HG03439 (cell line): ENCODE measurements at regions not wholly inside any gene's neighbourhood (a gene's known extent, or its start where the extent isn't known, plus 50 kb on each side); places are given as distances from the start of the nearest gene placed in this dataset.
"Not testable (repeated sequence)": the region's sequence is repeated elsewhere in the genome, so short reads cannot be mapped to it uniquely, and the experiment has no call there.

Experiments used
- ATAC-seq: cut with Tn5 transposase; IDR thresholded peaks from one replicate; pipeline ENCODE4 v1.9.1; 2021; ENCODE audit warnings: mild to moderate bottlenecking, moderate library complexity; ENCODE audit not compliant: unreplicated experiment

GRCh38 chr3:17915341-17915740 lies 172.9 kb upstream of the TBC1D5 start:
- ATAC-seq = no peak

DNA sequence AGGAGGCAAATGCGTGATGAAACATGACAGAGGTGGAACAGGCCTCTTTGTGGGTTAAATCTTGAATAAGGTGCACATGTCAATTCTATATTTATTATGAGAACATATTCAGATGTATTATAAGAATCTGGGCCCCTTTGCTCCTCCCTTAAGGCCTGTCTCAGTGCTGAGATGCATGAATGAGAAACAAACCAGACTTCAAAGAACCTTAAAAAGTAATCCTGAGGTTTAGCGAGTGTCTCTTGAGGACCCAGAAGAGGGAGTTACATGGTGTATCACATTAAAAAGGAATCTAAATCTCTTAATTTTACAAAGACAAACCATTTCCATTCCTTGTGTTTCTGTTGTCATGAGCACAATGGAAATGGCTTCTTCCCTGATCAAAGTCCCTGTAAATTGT lies 170.9 kb upstream of the TBC1D5 start:
- ATAC-seq = no peak

DNA sequence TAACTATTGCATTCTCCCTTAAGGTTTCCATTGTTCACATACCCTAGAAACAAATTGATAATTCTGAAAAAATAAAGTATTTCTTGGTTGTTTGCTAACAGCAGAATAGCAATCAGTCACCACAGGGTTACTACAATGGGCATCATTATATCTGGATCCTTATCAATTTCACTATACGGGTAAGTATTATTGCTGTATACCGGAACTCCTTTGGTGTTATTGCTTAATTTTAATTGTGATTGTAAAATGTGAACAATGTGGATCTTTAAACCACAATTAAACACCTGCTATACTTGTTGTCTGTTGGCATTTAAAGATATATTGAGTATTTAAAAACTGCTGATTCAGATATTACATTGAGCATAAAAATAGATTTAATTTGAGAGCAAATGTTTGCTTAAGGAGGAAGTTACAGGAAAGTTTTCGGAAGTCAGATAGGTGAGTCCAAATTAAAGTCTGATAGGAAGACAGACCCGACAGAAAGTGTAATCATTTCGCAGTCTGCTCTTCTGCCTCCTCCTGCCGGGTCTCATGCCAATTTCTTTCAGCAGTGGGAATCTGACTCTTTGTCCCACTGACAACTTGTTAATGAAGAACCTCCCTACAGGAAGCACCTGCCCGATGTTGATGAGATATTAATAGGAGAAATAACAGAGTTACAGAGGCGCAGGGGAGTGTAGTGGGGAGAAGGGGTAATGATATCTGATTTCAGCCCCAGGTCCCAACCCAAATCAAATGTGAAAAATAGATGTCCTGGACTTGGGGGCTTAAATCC lies 169.7 kb upstream of the TBC1D5 start:
- no peak for ATAC-seq

DNA sequence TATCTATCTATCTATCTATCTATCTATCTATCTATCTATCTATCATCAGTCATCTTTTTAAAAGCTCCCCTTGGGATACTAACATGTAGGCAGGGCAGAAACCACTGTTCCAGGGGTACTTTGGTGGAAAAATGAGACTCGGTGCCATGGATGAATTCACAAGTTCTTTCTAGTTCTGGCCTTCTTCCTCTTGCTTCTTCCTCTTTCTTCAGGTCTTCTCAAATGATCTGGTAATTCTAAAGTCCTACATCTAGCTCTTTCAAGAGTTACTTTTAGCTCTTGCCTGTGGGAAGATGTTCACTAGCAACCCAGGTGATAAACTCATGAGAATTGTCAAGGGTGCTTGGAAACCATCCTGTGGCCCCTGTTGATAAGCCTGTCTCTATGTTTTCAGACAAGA lies 168.5 kb upstream of the TBC1D5 start:
- no peak for ATAC-seq

GRCh38 chr3:17909714-17910113 lies 167.3 kb upstream of the TBC1D5 start:
- ATAC-seq = no peak

GRCh38 chr3:17908399-17909191 lies 166.2 kb upstream of the TBC1D5 start:
- no peak for ATAC-seq

DNA sequence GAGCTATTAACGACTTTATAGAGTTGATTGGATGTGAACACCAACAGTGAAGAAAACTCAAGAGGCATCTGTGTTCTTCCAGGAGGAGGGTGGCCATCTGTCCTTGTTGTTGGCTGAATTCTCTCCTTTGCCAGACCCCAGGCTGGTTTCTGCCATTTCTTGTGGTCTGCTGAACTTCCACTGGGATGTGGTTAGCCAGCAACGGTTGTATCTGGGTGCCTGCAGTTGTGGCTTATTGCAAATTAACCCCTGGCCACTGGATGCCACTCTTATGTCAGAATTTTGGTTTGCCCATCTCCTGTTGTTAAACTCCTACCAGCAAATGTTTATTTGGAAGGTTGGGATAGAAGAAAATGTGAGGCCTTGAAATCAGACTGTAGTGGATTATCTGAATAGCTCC lies 163.6 kb upstream of the TBC1D5 start:
- ATAC-seq = no peak

GRCh38 chr3:17901893-17902292 lies 159.5 kb upstream of the TBC1D5 start:
- ATAC-seq = no peak

DNA sequence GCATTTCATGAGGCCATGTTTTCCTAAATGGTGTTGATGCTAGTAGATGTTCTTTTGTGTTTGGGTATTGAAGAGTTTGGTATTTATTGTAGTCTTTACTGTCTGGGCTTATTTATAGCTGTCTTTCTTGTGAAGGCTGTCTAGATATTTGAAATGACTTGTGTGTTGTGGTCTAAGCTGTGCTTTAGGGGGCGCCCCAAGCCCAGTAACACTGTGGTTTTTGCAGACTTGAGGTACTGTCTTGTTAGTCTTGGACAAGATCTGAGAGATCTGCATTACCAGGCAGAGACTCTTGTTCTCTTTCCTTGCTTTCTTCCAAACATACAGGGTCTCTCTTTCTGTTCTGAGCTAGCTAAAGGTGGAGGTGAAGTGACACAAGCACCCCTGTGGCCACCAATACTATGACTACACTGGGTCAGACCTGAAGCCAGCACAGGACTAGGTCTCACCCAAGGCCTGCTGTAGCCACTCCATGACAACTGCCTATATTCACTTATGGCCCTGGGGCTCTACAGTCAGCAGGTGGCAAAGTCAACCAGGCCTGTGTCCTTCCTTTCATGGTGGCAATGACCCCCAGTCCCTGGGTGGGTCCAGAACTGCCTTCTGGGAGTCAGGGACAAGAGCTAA lies 152.1 kb upstream of the TBC1D5 start:
- no peak for ATAC-seq

GRCh38 chr3:17891139-17891856 lies 148.9 kb upstream of the TBC1D5 start:
- ATAC-seq = no peak

GRCh38 chr3:17885986-17886385 lies 143.6 kb upstream of the TBC1D5 start:
- ATAC-seq = no peak

DNA sequence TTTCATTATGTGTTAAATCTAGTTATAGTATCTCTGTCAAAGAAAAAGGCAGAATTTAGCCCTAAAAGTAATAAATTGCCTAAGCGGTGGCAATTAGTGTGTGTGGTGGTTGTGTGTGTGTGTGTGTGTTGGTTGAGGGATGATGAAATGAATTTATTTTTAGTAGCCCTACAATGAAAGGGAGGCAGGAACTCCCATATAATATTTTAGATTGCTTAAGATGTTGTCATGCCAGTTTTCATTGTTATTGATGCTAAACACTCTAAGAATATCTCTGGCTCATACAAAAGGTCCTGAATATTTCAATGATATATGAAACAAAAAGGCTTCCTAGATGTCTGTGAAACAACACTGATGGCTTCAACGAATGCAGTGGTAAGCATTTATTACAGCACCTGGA lies 140.6 kb upstream of the TBC1D5 start:
- no peak for ATAC-seq

DNA sequence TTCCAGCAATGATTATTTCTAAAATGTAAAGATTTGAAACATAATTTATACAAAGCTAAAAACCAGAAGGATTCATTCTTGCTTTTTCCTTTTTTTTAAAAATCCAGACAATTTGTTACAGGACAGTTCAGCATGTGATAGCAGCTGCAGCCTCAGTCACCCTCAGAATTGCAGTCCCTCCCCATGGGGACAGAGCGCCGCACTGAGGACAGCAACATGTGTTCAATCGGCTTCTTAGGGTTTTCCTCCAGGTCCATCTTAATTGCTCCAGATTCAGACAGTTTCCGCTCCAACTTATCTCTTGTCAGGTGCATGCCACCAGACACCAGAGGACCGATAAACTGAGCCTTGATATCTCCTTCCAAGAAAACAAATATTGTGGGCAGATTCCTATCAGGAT lies 134.9 kb upstream of the TBC1D5 start:
- ATAC-seq = no peak

GRCh38 chr3:17874636-17875035 lies 132.2 kb upstream of the TBC1D5 start:
- no peak for ATAC-seq

GRCh38 chr3:17872457-17872856 lies 130.0 kb upstream of the TBC1D5 start:
- ATAC-seq = no peak

DNA sequence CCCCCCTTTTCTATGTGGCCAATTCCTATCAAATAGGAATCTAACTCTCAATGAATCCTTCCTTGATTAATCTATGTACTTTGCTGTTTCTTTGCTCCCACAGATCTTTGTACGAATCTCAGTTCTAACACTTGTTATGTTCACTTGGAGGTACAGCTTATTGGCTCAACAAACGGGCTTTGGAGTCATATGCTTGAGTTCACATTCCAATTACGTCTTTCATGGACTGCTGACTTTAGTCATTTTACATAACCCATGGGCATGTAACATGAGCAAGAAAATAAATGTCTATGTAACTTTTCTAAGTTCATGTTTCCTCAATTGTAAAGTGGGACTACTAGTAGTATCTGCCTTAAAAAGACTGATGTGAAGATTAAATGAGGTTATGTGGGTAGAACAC lies 123.2 kb upstream of the TBC1D5 start:
- no peak for ATAC-seq

DNA sequence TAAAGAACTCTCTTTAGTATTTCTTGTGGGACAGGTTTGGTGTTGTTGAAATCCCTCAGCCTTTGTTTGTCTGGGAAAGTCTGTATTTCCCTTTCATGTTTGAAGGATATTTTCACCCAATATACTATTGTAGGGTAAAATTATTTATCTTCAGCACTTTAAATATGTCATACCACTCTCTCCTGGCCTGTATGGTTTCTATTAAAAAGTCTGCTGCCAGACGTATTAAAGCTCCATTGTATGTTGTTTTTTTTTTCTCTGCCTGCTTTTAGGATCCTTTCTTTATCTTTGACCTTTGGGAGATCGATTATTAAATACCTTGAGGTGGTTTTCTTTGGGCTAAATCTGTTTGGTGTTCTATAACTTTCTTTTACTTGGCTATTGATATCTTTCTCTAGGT lies 119.0 kb upstream of the TBC1D5 start:
- no peak for ATAC-seq

DNA sequence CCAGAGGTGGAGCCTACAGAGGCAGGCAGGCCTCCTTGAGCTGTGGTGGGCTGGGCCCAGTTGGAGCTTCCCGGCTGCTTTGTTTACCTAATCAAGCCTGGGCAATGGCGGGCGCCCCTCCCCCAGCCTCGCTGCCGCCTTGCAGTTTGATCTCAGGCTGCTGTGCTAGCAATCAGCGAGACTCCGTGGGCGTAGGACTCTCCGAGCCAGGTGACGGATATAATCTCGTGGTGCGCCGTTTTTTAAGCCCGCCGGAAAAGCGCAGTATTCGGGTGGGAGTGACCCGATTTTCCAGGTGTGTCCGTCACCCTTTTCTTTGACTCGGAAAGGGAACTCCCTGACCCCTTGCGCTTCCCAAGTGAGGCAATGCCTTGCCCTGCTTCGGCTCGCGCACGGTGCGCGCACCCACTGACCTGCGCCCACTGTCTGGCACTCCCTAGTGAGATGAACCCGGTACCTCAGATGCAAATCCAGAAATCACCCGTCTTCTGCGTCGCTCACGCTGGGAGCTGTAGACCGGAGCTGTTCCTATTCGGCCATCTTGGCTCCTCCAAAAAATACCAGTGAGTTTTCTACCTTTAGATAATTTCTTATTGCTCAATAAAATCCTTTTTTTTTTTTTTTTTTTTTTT lies 118.5 kb upstream of the TBC1D5 start:
- ATAC-seq = not testable (repeated sequence)

DNA sequence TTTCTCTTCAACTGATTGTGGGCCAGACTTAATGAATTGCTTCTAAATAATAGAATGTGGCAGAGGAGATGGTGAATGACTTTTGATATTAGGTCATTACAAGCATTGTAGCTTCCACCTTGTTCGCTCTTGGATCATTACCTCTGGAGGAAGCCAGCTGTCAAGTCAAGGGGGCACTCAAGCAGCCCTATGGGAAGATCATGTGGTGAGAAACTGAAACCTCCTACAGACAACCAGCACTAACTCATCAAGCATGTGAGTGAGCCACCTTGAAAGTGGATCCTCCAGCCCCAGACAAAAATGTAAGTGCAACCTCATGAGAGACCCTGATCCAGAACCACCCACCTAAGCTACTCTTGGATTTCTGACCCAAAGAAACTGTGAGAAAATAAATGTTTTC lies 109.8 kb upstream of the TBC1D5 start:
- ATAC-seq = no peak

DNA sequence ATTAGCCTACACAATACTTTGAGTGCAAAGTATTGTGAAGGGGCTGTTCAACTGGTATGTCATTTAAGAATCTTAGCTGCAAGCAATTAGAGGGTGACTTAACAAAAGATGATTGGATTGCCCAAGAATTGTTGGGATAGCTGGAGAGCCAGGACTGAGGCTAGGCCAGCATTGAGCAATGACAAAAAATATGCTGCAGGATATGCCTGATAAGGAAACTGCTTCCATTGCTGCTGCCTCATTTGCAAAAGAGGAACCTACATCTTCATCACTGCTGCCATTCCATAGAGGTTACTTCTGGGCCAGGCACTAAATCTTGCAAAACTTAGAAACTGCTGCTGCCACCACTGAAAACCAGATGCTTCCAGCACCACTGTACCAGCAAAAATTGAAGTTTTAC lies 108.0 kb upstream of the TBC1D5 start:
- no peak for ATAC-seq

GRCh38 chr3:17848102-17848501 lies 105.7 kb upstream of the TBC1D5 start:
- no peak for ATAC-seq
